ENCODE measurements at regions not wholly inside any gene's neighbourhood (a gene's known extent, or its start where the extent isn't known, plus 50 kb on each side); places are given as distances from the start of the nearest gene placed in this dataset.

GRCh38 chr5:57582578-57583070 lies 100.0 kb upstream of the ACTBL2 start:
- H3K4me2 ChIP-seq (ENCODE audit: insufficient read depth, low read length, poor library complexity, severe bottlenecking) = no peak overlapping the region
- no peak overlapping the region for H3K9ac ChIP-seq (ENCODE audit: low read depth, low read length, poor library complexity)
- H3K9me3 ChIP-seq (replicated peaks in 1 of 2; ENCODE audit: control insufficient read depth in 2 of 2, insufficient read depth in 1 of 2, low read depth in 1 of 2, low read length in 2 of 2) = no peaks in the 10 kb centered on the region
- H3K4ac ChIP-seq (ENCODE audit: low read length) = no peak overlapping the region
- no peak overlapping the region for H2BK120ac ChIP-seq (ENCODE audit: low read depth, low read length)
- no CpG with 5 or more reads among the region's 3 CpGs for WGBS, 2 donors (ENCODE audit: extremely low coverage in 2 of 2, insufficient read length in 2 of 2, insufficient replicate concordance in 1 of 2)
- no peak for DNase-seq (ENCODE audit: low spot score)
- no peak overlapping the region for H2BK5ac ChIP-seq (ENCODE audit: low read length)
- no peak overlapping the region for H3K23ac ChIP-seq (ENCODE audit: low read depth, low read length, poor library complexity)
- H3K4me1 ChIP-seq (ENCODE audit: control insufficient read depth in 2 of 2, insufficient read depth in 1 of 2, low read depth in 1 of 2, low read length in 2 of 2) = peaks cover 0 to 5% of the 10 kb centered on the region in 2 donors
- H3K4me3 ChIP-seq (ENCODE audit: low read length in 2 of 2) = no peak overlapping the region
- H3K36me3 ChIP-seq (replicated peaks in 1 of 2; ENCODE audit: control insufficient read depth in 2 of 2, insufficient read depth in 2 of 2, low read length in 2 of 2) = no peaks in the 10 kb centered on the region
- H3K79me1 ChIP-seq (ENCODE audit: low read depth, low read length) = no peaks in the 10 kb centered on the region
- H2AK5ac ChIP-seq (ENCODE audit: low read depth, low read length) = no peak overlapping the region
- no peak overlapping the region for H2BK15ac ChIP-seq (ENCODE audit: low read length)
- H3K14ac ChIP-seq (ENCODE audit: low read length) = no peak overlapping the region
- H4K91ac ChIP-seq (ENCODE audit: low read depth, low read length, poor library complexity) = no peak overlapping the region
- no peak overlapping the region for H4K8ac ChIP-seq (ENCODE audit: low read depth, low read length)
- no peak overlapping the region for H3K18ac ChIP-seq (ENCODE audit: low read length)
- no peak overlapping the region for H3K27ac ChIP-seq (replicated peaks; ENCODE audit: low read length)
- H2AFZ ChIP-seq (ENCODE audit: low read length) = peak overlapping the region; percentile 51
- no peaks in the 10 kb centered on the region for H3K27me3 ChIP-seq (ENCODE audit: control insufficient read depth in 3 of 3, insufficient read depth in 3 of 3, low read depth in 1 of 3, low read length in 3 of 3)
- no peak overlapping the region for H2BK12ac ChIP-seq (ENCODE audit: low read length)

GRCh38 chr5:57581772-57582171 lies 99.2 kb upstream of the ACTBL2 start:
- Histone ChIP-seq H2BK15ac (ENCODE audit: low read length) (no peak overlapping the region), H2BK5ac (ENCODE audit: low read length) (no peak overlapping the region), H2BK120ac (ENCODE audit: low read depth, low read length) (no peak overlapping the region), H3K4ac (ENCODE audit: low read length) (no peak overlapping the region), H2AK5ac (ENCODE audit: low read depth, low read length) (no peak overlapping the region), H2AFZ (ENCODE audit: low read length) (peak overlapping the region; percentile 51), H3K9me3 (replicated peaks in 1 of 2; ENCODE audit: control insufficient read depth in 2 of 2, insufficient read depth in 1 of 2, low read depth in 1 of 2, low read length in 2 of 2) (no peaks in the 10 kb centered on the region), H3K79me1 (ENCODE audit: low read depth, low read length) (no peaks in the 10 kb centered on the region), H3K14ac (ENCODE audit: low read length) (no peak overlapping the region), H4K8ac (ENCODE audit: low read depth, low read length) (no peak overlapping the region), H3K4me2 (ENCODE audit: insufficient read depth, low read length, poor library complexity, severe bottlenecking) (no peak overlapping the region), H3K4me1 (ENCODE audit: control insufficient read depth in 2 of 2, insufficient read depth in 1 of 2, low read depth in 1 of 2, low read length in 2 of 2) (peaks cover 0 to 6% of the 10 kb centered on the region in 2 donors), H3K4me3 (ENCODE audit: low read length in 2 of 2) (no peak overlapping the region), H3K27ac (replicated peaks; ENCODE audit: low read length) (no peak overlapping the region), H2BK12ac (ENCODE audit: low read length) (no peak overlapping the region), H3K18ac (ENCODE audit: low read length) (no peak overlapping the region), H3K36me3 (replicated peaks in 1 of 2; ENCODE audit: control insufficient read depth in 2 of 2, insufficient read depth in 2 of 2, low read length in 2 of 2) (no peaks in the 10 kb centered on the region), H3K23ac (ENCODE audit: low read depth, low read length, poor library complexity) (no peak overlapping the region), H3K27me3 (ENCODE audit: control insufficient read depth in 3 of 3, insufficient read depth in 3 of 3, low read depth in 1 of 3, low read length in 3 of 3) (no peaks in the 10 kb centered on the region), H4K91ac (ENCODE audit: low read depth, low read length, poor library complexity) (no peak overlapping the region), H3K9ac (ENCODE audit: low read depth, low read length, poor library complexity) (no peak overlapping the region)
- no peak for DNase-seq (ENCODE audit: low spot score)
- no CpG with 5 or more reads among the region's 2 CpGs for WGBS, 2 donors (ENCODE audit: extremely low coverage in 2 of 2, insufficient read length in 2 of 2, insufficient replicate concordance in 1 of 2)

- no peak overlapping the region for H4K8ac ChIP-seq (ENCODE audit: low read depth, low read length)
- no peak overlapping the region for H3K4me3 ChIP-seq (ENCODE audit: low read length in 2 of 2)
- H2BK15ac ChIP-seq (ENCODE audit: low read length) = no peak overlapping the region
- no peak overlapping the region for H2BK120ac ChIP-seq (ENCODE audit: low read depth, low read length)
- no peaks in the 10 kb centered on the region for H3K27me3 ChIP-seq (ENCODE audit: control insufficient read depth in 3 of 3, insufficient read depth in 3 of 3, low read depth in 1 of 3, low read length in 3 of 3)
- no peak overlapping the region for H2AK5ac ChIP-seq (ENCODE audit: low read depth, low read length)
- H3K27ac ChIP-seq (replicated peaks; ENCODE audit: low read length) = no peak overlapping the region
- H3K18ac ChIP-seq (ENCODE audit: low read length) = no peak overlapping the region
- H3K4me1 ChIP-seq (ENCODE audit: control insufficient read depth in 2 of 2, insufficient read depth in 1 of 2, low read depth in 1 of 2, low read length in 2 of 2) = peaks cover 0 to 6% of the 10 kb centered on the region in 2 donors
- no peak overlapping the region for H2BK12ac ChIP-seq (ENCODE audit: low read length)
- DNase-seq (ENCODE audit: low spot score) = no peak
- H3K79me1 ChIP-seq (ENCODE audit: low read depth, low read length) = no peaks in the 10 kb centered on the region
- no peak overlapping the region for H2BK5ac ChIP-seq (ENCODE audit: low read length)
- H3K36me3 ChIP-seq (replicated peaks in 1 of 2; ENCODE audit: control insufficient read depth in 2 of 2, insufficient read depth in 2 of 2, low read length in 2 of 2) = no peaks in the 10 kb centered on the region
- no peak overlapping the region for H2AFZ ChIP-seq (ENCODE audit: low read length)
- H3K9ac ChIP-seq (ENCODE audit: low read depth, low read length, poor library complexity) = no peak overlapping the region
- H4K91ac ChIP-seq (ENCODE audit: low read depth, low read length, poor library complexity) = no peak overlapping the region
- no CpG with 5 or more reads among the region's 4 CpGs for WGBS, 2 donors (ENCODE audit: extremely low coverage in 2 of 2, insufficient read length in 2 of 2, insufficient replicate concordance in 1 of 2)
- no peak overlapping the region for H3K4me2 ChIP-seq (ENCODE audit: insufficient read depth, low read length, poor library complexity, severe bottlenecking)
- no peaks in the 10 kb centered on the region for H3K9me3 ChIP-seq (replicated peaks in 1 of 2; ENCODE audit: control insufficient read depth in 2 of 2, insufficient read depth in 1 of 2, low read depth in 1 of 2, low read length in 2 of 2)
- H3K4ac ChIP-seq (ENCODE audit: low read length) = no peak overlapping the region
- H3K14ac ChIP-seq (ENCODE audit: low read length) = no peak overlapping the region
- H3K23ac ChIP-seq (ENCODE audit: low read depth, low read length, poor library complexity) = no peak overlapping the region
These were observed 98.6 kb upstream of the ACTBL2 start for GRCh38 chr5:57581222-57581621.

GRCh38 chr5:57577432-57578175 lies 95.0 kb upstream of the ACTBL2 start:
- no peak overlapping the region for H2BK15ac ChIP-seq (ENCODE audit: low read length)
- no peak overlapping the region for H3K27ac ChIP-seq (replicated peaks; ENCODE audit: low read length)
- no peak overlapping the region for H3K4me3 ChIP-seq (ENCODE audit: low read length in 2 of 2)
- no peaks in the 10 kb centered on the region for H3K27me3 ChIP-seq (ENCODE audit: control insufficient read depth in 3 of 3, insufficient read depth in 3 of 3, low read depth in 1 of 3, low read length in 3 of 3)
- no peak overlapping the region for H3K14ac ChIP-seq (ENCODE audit: low read length)
- no peak overlapping the region for H3K4ac ChIP-seq (ENCODE audit: low read length)
- no peak overlapping the region for H2BK5ac ChIP-seq (ENCODE audit: low read length)
- H3K79me1 ChIP-seq (ENCODE audit: low read depth, low read length) = no peaks in the 10 kb centered on the region
- H3K36me3 ChIP-seq (replicated peaks in 1 of 2; ENCODE audit: control insufficient read depth in 2 of 2, insufficient read depth in 2 of 2, low read length in 2 of 2) = no peaks in the 10 kb centered on the region
- DNase-seq (ENCODE audit: low spot score) = no peak
- H3K4me2 ChIP-seq (ENCODE audit: insufficient read depth, low read length, poor library complexity, severe bottlenecking) = no peak overlapping the region
- no peak overlapping the region for H4K91ac ChIP-seq (ENCODE audit: low read depth, low read length, poor library complexity)
- peaks cover 0 to 6% of the 10 kb centered on the region in 2 donors for H3K4me1 ChIP-seq (ENCODE audit: control insufficient read depth in 2 of 2, insufficient read depth in 1 of 2, low read depth in 1 of 2, low read length in 2 of 2)
- H3K9me3 ChIP-seq (replicated peaks in 1 of 2; ENCODE audit: control insufficient read depth in 2 of 2, insufficient read depth in 1 of 2, low read depth in 1 of 2, low read length in 2 of 2) = no peaks in the 10 kb centered on the region
- no peak overlapping the region for H3K23ac ChIP-seq (ENCODE audit: low read depth, low read length, poor library complexity)
- no peak overlapping the region for H2BK120ac ChIP-seq (ENCODE audit: low read depth, low read length)
- H3K18ac ChIP-seq (ENCODE audit: low read length) = no peak overlapping the region
- no peak overlapping the region for H4K8ac ChIP-seq (ENCODE audit: low read depth, low read length)
- H2AK5ac ChIP-seq (ENCODE audit: low read depth, low read length) = no peak overlapping the region
- no peak overlapping the region for H2BK12ac ChIP-seq (ENCODE audit: low read length)
- no CpG with 5 or more reads among the region's 8 CpGs for WGBS, 2 donors (ENCODE audit: extremely low coverage in 2 of 2, insufficient read length in 2 of 2, insufficient replicate concordance in 1 of 2)
- H2AFZ ChIP-seq (ENCODE audit: low read length) = peak overlapping the region; percentile 10
- H3K9ac ChIP-seq (ENCODE audit: low read depth, low read length, poor library complexity) = no peak overlapping the region

All from neuronal stem cell (in vitro differentiated cells).